ENCODE measurements at regions not wholly inside any gene's neighbourhood (a gene's known extent, or its start where the extent isn't known, plus 50 kb on each side); places are given as distances from the start of the nearest gene placed in this dataset.

- no peaks in the 10 kb centered on the region for H3K36me3 ChIP-seq (replicated peaks; ENCODE audit: control insufficient read depth, insufficient read depth, low read length)
- H3K27me3 ChIP-seq (ENCODE audit: control insufficient read depth, insufficient read depth, low read length), result no peaks in the 10 kb centered on the region
- DNase-seq, result no peak
- no peak overlapping the region for H3K4me3 ChIP-seq (ENCODE audit: insufficient read depth, low read depth, low read length)
These were observed 1028.3 kb upstream of the NR2F2 start for GRCh38 chr15:95302206-95302605.

- no peak for DNase-seq
- no peaks in the 10 kb centered on the region for H3K27me3 ChIP-seq (ENCODE audit: control insufficient read depth, insufficient read depth, low read length)
These were observed 1027.7 kb upstream of the NR2F2 start for GRCh38 chr15:95302809-95303208.

GRCh38 chr15:95303713-95304112, 1026.8 kb upstream of the NR2F2 start:
- Histone ChIP-seq H3K27me3 (ENCODE audit: control insufficient read depth, insufficient read depth, low read length) (no peaks in the 10 kb centered on the region), H3K36me3 (replicated peaks; ENCODE audit: control insufficient read depth, insufficient read depth, low read length) (no peaks in the 10 kb centered on the region), H3K4me3 (ENCODE audit: insufficient read depth, low read depth, low read length) (no peak overlapping the region)
- no peak for DNase-seq

More at GRCh38 chr15:95302809-95303208, 1027.7 kb upstream of the NR2F2 start:
- Histone ChIP-seq H3K36me3 (replicated peaks; ENCODE audit: control insufficient read depth, insufficient read depth, low read length) (no peaks in the 10 kb centered on the region), H3K4me3 (ENCODE audit: insufficient read depth, low read depth, low read length) (no peak overlapping the region)

GRCh38 chr15:95304151-95304946, 1026.2 kb upstream of the NR2F2 start:
- no peaks in the 10 kb centered on the region for H3K27me3 ChIP-seq (ENCODE audit: control insufficient read depth, insufficient read depth, low read length)
- H3K4me3 ChIP-seq (ENCODE audit: insufficient read depth, low read depth, low read length), result no peak overlapping the region
- H3K36me3 ChIP-seq (replicated peaks; ENCODE audit: control insufficient read depth, insufficient read depth, low read length), result no peaks in the 10 kb centered on the region
- no peak for DNase-seq

- Histone ChIP-seq H3K27me3 (ENCODE audit: control insufficient read depth, insufficient read depth, low read length) (no peaks in the 10 kb centered on the region), H3K36me3 (replicated peaks; ENCODE audit: control insufficient read depth, insufficient read depth, low read length) (no peaks in the 10 kb centered on the region)
These were observed 1025.5 kb upstream of the NR2F2 start for GRCh38 chr15:95304947-95305400.

GRCh38 chr15:95307115-95307514, 1023.4 kb upstream of the NR2F2 start:
- DNase-seq, result no peak
- no peaks in the 10 kb centered on the region for H3K27me3 ChIP-seq (ENCODE audit: control insufficient read depth, insufficient read depth, low read length)
- no peaks in the 10 kb centered on the region for H3K36me3 ChIP-seq (replicated peaks; ENCODE audit: control insufficient read depth, insufficient read depth, low read length)
- no peak overlapping the region for H3K4me3 ChIP-seq (ENCODE audit: insufficient read depth, low read depth, low read length)

More at GRCh38 chr15:95304947-95305400, 1025.5 kb upstream of the NR2F2 start:
- no peak for DNase-seq
- no peak overlapping the region for H3K4me3 ChIP-seq (ENCODE audit: insufficient read depth, low read depth, low read length)

- no peaks in the 10 kb centered on the region for H3K27me3 ChIP-seq (ENCODE audit: control insufficient read depth, insufficient read depth, low read length)
- H3K36me3 ChIP-seq (replicated peaks; ENCODE audit: control insufficient read depth, insufficient read depth, low read length), result no peaks in the 10 kb centered on the region
- DNase-seq, result no peak
- H3K4me3 ChIP-seq (ENCODE audit: insufficient read depth, low read depth, low read length), result no peak overlapping the region
These were observed 1011.3 kb upstream of the NR2F2 start for GRCh38 chr15:95319242-95319641.

GRCh38 chr15:95323796-95324195, 1006.7 kb upstream of the NR2F2 start:
- no peak for DNase-seq
- H3K27me3 ChIP-seq (ENCODE audit: control insufficient read depth, insufficient read depth, low read length), result peaks cover 11% of the 10 kb centered on the region

GRCh38 chr15:95324656-95325055, 1005.8 kb upstream of the NR2F2 start:
- DNase-seq, result no peak
- H3K27me3 ChIP-seq (ENCODE audit: control insufficient read depth, insufficient read depth, low read length), result peaks cover 11% of the 10 kb centered on the region
- no peaks in the 10 kb centered on the region for H3K36me3 ChIP-seq (replicated peaks; ENCODE audit: control insufficient read depth, insufficient read depth, low read length)
- H3K4me3 ChIP-seq (ENCODE audit: insufficient read depth, low read depth, low read length), result no peak overlapping the region

More at GRCh38 chr15:95323796-95324195, 1006.7 kb upstream of the NR2F2 start:
- H3K4me3 ChIP-seq (ENCODE audit: insufficient read depth, low read depth, low read length), result no peak overlapping the region
- no peaks in the 10 kb centered on the region for H3K36me3 ChIP-seq (replicated peaks; ENCODE audit: control insufficient read depth, insufficient read depth, low read length)

GRCh38 chr15:95325763-95326404, 1004.6 kb upstream of the NR2F2 start:
- no peak for DNase-seq
- H3K27me3 ChIP-seq (ENCODE audit: control insufficient read depth, insufficient read depth, low read length), result peaks cover 11% of the 10 kb centered on the region
- H3K4me3 ChIP-seq (ENCODE audit: insufficient read depth, low read depth, low read length), result no peak overlapping the region
- H3K36me3 ChIP-seq (replicated peaks; ENCODE audit: control insufficient read depth, insufficient read depth, low read length), result no peaks in the 10 kb centered on the region

- Histone ChIP-seq H3K27me3 (ENCODE audit: control insufficient read depth, insufficient read depth, low read length) (peaks cover 11% of the 10 kb centered on the region), H3K4me3 (ENCODE audit: insufficient read depth, low read depth, low read length) (peak overlapping the region; percentile 41), H3K36me3 (replicated peaks; ENCODE audit: control insufficient read depth, insufficient read depth, low read length) (no peaks in the 10 kb centered on the region)
- DNase-seq, result peak; percentile 87
These were observed 1003.9 kb upstream of the NR2F2 start for GRCh38 chr15:95326431-95327182.

- DNase-seq, result no peak
- peaks cover 11% of the 10 kb centered on the region for H3K27me3 ChIP-seq (ENCODE audit: control insufficient read depth, insufficient read depth, low read length)
- H3K36me3 ChIP-seq (replicated peaks; ENCODE audit: control insufficient read depth, insufficient read depth, low read length), result no peaks in the 10 kb centered on the region
- H3K4me3 ChIP-seq (ENCODE audit: insufficient read depth, low read depth, low read length), result peak overlapping the region; percentile 41; the same call in 1 of the 2 replicates
These were observed 1003.3 kb upstream of the NR2F2 start for GRCh38 chr15:95327183-95327525.

GRCh38 chr15:95327661-95328060, 1002.8 kb upstream of the NR2F2 start:
- Histone ChIP-seq H3K36me3 (replicated peaks; ENCODE audit: control insufficient read depth, insufficient read depth, low read length) (no peaks in the 10 kb centered on the region), H3K4me3 (ENCODE audit: insufficient read depth, low read depth, low read length) (no peak overlapping the region), H3K27me3 (ENCODE audit: control insufficient read depth, insufficient read depth, low read length) (peaks cover 11% of the 10 kb centered on the region)
- DNase-seq, result peak; percentile 30

- Histone ChIP-seq H3K4me3 (ENCODE audit: insufficient read depth, low read depth, low read length) (no peak overlapping the region), H3K36me3 (replicated peaks; ENCODE audit: control insufficient read depth, insufficient read depth, low read length) (no peaks in the 10 kb centered on the region), H3K27me3 (ENCODE audit: control insufficient read depth, insufficient read depth, low read length) (peaks cover 11% of the 10 kb centered on the region)
- no peak for DNase-seq
These were observed 1001.9 kb upstream of the NR2F2 start for GRCh38 chr15:95328559-95328958.

- Histone ChIP-seq H3K36me3 (replicated peaks; ENCODE audit: control insufficient read depth, insufficient read depth, low read length) (no peaks in the 10 kb centered on the region), H3K27me3 (ENCODE audit: control insufficient read depth, insufficient read depth, low read length) (peaks cover 11% of the 10 kb centered on the region), H3K4me3 (ENCODE audit: insufficient read depth, low read depth, low read length) (no peak overlapping the region)
- DNase-seq, result no peak
These were observed 1001.1 kb upstream of the NR2F2 start for GRCh38 chr15:95329362-95329761.
